Astrocyte of the spinal cord (primary cell): ENCODE measurements at regions not wholly inside any gene's neighbourhood (a gene's known extent, or its start where the extent isn't known, plus 50 kb on each side); places are given as distances from the start of the nearest gene placed in this dataset.

Experiments used
- DNase-seq: peaks from one replicate; pipeline ENCODE4 v3.0.0; 2011; ENCODE audit warnings: low read depth, low spot score
- H3K4me3 ChIP-seq: 2 replicates; pipeline ENCODE4 v1.5.1; 2011; ENCODE audit warnings: low read depth, mild to moderate bottlenecking, low read length, moderate library complexity
- in situ Hi-C: cut with HindIII; loops from 2 replicates; pipeline ENCODE4 v1.10.0; 2017; ENCODE audit warnings: low sequenced_read_pairs
- TF ChIP-seq, protein P1 (sequence below): IDR thresholded peaks from 2 replicates; pipeline ENCODE4 v1.5.1; 2012; ENCODE audit warnings: low read depth, mild to moderate bottlenecking, low read length, inconsistent platforms

GRCh38 chr18:2485983-2486382 lies 85.3 kb downstream of the METTL4 start:
- TF ChIP-seq, protein P1, sequence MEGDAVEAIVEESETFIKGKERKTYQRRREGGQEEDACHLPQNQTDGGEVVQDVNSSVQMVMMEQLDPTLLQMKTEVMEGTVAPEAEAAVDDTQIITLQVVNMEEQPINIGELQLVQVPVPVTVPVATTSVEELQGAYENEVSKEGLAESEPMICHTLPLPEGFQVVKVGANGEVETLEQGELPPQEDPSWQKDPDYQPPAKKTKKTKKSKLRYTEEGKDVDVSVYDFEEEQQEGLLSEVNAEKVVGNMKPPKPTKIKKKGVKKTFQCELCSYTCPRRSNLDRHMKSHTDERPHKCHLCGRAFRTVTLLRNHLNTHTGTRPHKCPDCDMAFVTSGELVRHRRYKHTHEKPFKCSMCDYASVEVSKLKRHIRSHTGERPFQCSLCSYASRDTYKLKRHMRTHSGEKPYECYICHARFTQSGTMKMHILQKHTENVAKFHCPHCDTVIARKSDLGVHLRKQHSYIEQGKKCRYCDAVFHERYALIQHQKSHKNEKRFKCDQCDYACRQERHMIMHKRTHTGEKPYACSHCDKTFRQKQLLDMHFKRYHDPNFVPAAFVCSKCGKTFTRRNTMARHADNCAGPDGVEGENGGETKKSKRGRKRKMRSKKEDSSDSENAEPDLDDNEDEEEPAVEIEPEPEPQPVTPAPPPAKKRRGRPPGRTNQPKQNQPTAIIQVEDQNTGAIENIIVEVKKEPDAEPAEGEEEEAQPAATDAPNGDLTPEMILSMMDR, result no peak
- no peak for DNase-seq
- no peak overlapping the region for H3K4me3 ChIP-seq
- in situ Hi-C loops, result no loop called here

GRCh38 chr18:2486426-2486825 lies 84.9 kb downstream of the METTL4 start:
- DNase-seq, result no peak
- in situ Hi-C loops, result no loop called here
- TF ChIP-seq, protein P1, result no peak
- H3K4me3 ChIP-seq, result no peak overlapping the region
